SU-DHL-6 (cell line): ENCODE measurements at regions not wholly inside any gene's neighbourhood (a gene's known extent, or its start where the extent isn't known, plus 50 kb on each side); places are given as distances from the start of the nearest gene placed in this dataset.

ENCODE experiments used
- CTCF ChIP-seq: fragments of 200-600 bp; sonication (generic); IDR thresholded peaks from one replicate; pipeline ENCODE4 v1.5.1; 2017; ENCODE audit warnings: antibody characterized with exemption, mild to moderate bottlenecking, low read length, moderate library complexity; ENCODE audit not compliant: insufficient read depth, poor library complexity, severe bottlenecking
- EZH2phosphoT487 ChIP-seq: fragments of 200-600 bp; sonication (generic), shearing (Covaris generic); conservative IDR thresholded peaks from 2 replicates; pipeline ENCODE4 v1.6.1; 2018; ENCODE audit warnings: mild to moderate bottlenecking, antibody characterized with exemption, low read length, moderate library complexity, mixed read lengths

GRCh38 chr1:58852731-58853485 is 69.1 kb upstream of the JUN start:
- TF ChIP-seq CTCF: no peak
- no peak for TF ChIP-seq EZH2phosphoT487
